Lower leg skin (tissue), 3 donors: ENCODE measurements at regions not wholly inside any gene's neighbourhood (a gene's known extent, or its start where the extent isn't known, plus 50 kb on each side); places are given as distances from the start of the nearest gene placed in this dataset.

Experiments used
- CTCF ChIP-seq, 3 donors: fragments of 450-650 bp; IDR thresholded peaks; one replicate each; pipeline ENCODE4 v1.5.1; 2016; ENCODE audit warnings: antibody characterized with exemption in 3 of 3, mild to moderate bottlenecking in 3 of 3, moderate library complexity in 2 of 3
- POLR2A ChIP-seq, 2 donors: fragments of 450-650 bp; IDR thresholded peaks; one replicate each; pipeline ENCODE4 v1.6.1; 2016 to 2017; ENCODE audit warnings: antibody characterized with exemption in 2 of 2, mild to moderate bottlenecking in 1 of 2, moderate library complexity in 1 of 2

- TF ChIP-seq CTCF (IDR thresholded peaks at IDR 0.05): no peak
- no peak for TF ChIP-seq POLR2A (IDR thresholded peaks at IDR 0.05)
These were observed 344.3 kb downstream of the GLRX3 start for GRCh38 chr10:130480491-130480890.
